ENCODE measurements at regions not wholly inside any gene's neighbourhood (a gene's known extent, or its start where the extent isn't known, plus 50 kb on each side); places are given as distances from the start of the nearest gene placed in this dataset.

- Histone ChIP-seq H4K20me1 (ENCODE audit: control insufficient read depth, insufficient read depth, low read depth, low read length) (no peaks in the 10 kb centered on the region), H3K4me1 (ENCODE audit: control insufficient read depth, low read length) (no peaks in the 10 kb centered on the region), H3K9me3 (ENCODE audit: control insufficient read depth, insufficient read depth, low read length) (no peaks in the 10 kb centered on the region), H3K27ac (ENCODE audit: low read depth, low read length) (no peak overlapping the region), H3F3A (ENCODE audit: control insufficient read depth, insufficient read depth) (no peaks in the 10 kb centered on the region), H3K36me3 (ENCODE audit: control insufficient read depth, low read length) (no peaks in the 10 kb centered on the region), H3K27me3 (ENCODE audit: control insufficient read depth, low read length) (peaks cover 3% of the 10 kb centered on the region; the same call in 1 of the 2 replicates), H3K4me3 (ENCODE audit: low read length) (no peak overlapping the region), H3K79me2 (ENCODE audit: control insufficient read depth, low read length) (no peaks in the 10 kb centered on the region), H3K4me2 (ENCODE audit: low read length) (no peak overlapping the region), H3K9me2 (replicated peaks; ENCODE audit: control insufficient read depth, low read length) (no peaks in the 10 kb centered on the region)
- TF ChIP-seq EZH2phosphoT487 (IDR thresholded peaks at IDR 0.05; ENCODE audit: borderline replicate concordance, low read length) (no peak), CTCF (IDR thresholded peaks at IDR 0.05; ENCODE audit: low read depth, low read length, poor library complexity, severe bottlenecking) (no peak)
Measured at GRCh38 chr2:216274194-216274840, 98.0 kb downstream of the MARCHF4 start.

GRCh38 chr2:216261042-216261537 is 111.2 kb downstream of the MARCHF4 start:
- Histone ChIP-seq H3K9me2 (replicated peaks; ENCODE audit: control insufficient read depth, low read length) (no peaks in the 10 kb centered on the region), H3K36me3 (ENCODE audit: control insufficient read depth, low read length) (no peaks in the 10 kb centered on the region), H3K4me3 (ENCODE audit: low read length) (no peak overlapping the region), H3K4me1 (ENCODE audit: control insufficient read depth, low read length) (no peaks in the 10 kb centered on the region), H3F3A (ENCODE audit: control insufficient read depth, insufficient read depth) (no peaks in the 10 kb centered on the region), H3K4me2 (ENCODE audit: low read length) (no peak overlapping the region), H3K27me3 (ENCODE audit: control insufficient read depth, low read length) (peaks cover 20% of the 10 kb centered on the region), H3K9me3 (ENCODE audit: control insufficient read depth, insufficient read depth, low read length) (no peaks in the 10 kb centered on the region), H3K27ac (ENCODE audit: low read depth, low read length) (no peak overlapping the region), H3K79me2 (ENCODE audit: control insufficient read depth, low read length) (no peaks in the 10 kb centered on the region), H4K20me1 (ENCODE audit: control insufficient read depth, insufficient read depth, low read depth, low read length) (no peaks in the 10 kb centered on the region)
- no peak for TF ChIP-seq EZH2phosphoT487 (IDR thresholded peaks at IDR 0.05; ENCODE audit: borderline replicate concordance, low read length)
- TF ChIP-seq CTCF (IDR thresholded peaks at IDR 0.05; ENCODE audit: low read depth, low read length, poor library complexity, severe bottlenecking) = no peak

GRCh38 chr2:216260629-216261028 is 111.7 kb downstream of the MARCHF4 start:
- H3K36me3 ChIP-seq (ENCODE audit: control insufficient read depth, low read length) = no peaks in the 10 kb centered on the region
- H4K20me1 ChIP-seq (ENCODE audit: control insufficient read depth, insufficient read depth, low read depth, low read length) = no peaks in the 10 kb centered on the region
- no peak overlapping the region for H3K27ac ChIP-seq (ENCODE audit: low read depth, low read length)
- H3K9me2 ChIP-seq (replicated peaks; ENCODE audit: control insufficient read depth, low read length) = no peaks in the 10 kb centered on the region
- H3K4me2 ChIP-seq (ENCODE audit: low read length) = no peak overlapping the region
- H3K79me2 ChIP-seq (ENCODE audit: control insufficient read depth, low read length) = no peaks in the 10 kb centered on the region
- H3K9me3 ChIP-seq (ENCODE audit: control insufficient read depth, insufficient read depth, low read length) = no peaks in the 10 kb centered on the region
- H3K27me3 ChIP-seq (ENCODE audit: control insufficient read depth, low read length) = peaks cover 20% of the 10 kb centered on the region
- no peak overlapping the region for H3K4me3 ChIP-seq (ENCODE audit: low read length)
- H3F3A ChIP-seq (ENCODE audit: control insufficient read depth, insufficient read depth) = no peaks in the 10 kb centered on the region
- no peak for TF ChIP-seq EZH2phosphoT487 (IDR thresholded peaks at IDR 0.05; ENCODE audit: borderline replicate concordance, low read length)
- no peak for TF ChIP-seq CTCF (IDR thresholded peaks at IDR 0.05; ENCODE audit: low read depth, low read length, poor library complexity, severe bottlenecking)
- H3K4me1 ChIP-seq (ENCODE audit: control insufficient read depth, low read length) = no peaks in the 10 kb centered on the region
